ENCODE measurements at regions not wholly inside any gene's neighbourhood (a gene's known extent, or its start where the extent isn't known, plus 50 kb on each side); places are given as distances from the start of the nearest gene placed in this dataset.

DNA sequence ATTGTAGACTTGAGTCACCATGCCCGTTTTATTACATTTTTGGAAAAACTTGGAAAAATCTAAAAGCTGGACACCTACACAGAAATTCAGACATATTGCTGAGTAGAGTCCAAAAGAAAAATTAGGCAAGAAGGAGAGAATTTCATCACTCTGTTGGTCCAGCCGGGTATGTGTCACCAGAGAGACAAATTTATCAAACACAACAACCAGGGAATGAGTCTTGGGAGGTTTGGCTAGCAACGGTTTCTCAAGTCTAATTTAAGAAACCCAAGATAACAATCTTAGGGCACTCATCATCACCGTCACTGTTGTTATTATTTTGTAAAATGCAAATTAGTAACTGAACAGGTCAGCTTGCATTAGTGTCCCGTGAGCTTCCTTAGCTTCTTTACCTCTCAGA, 197.5 kb upstream of the C2CD4B start:
- WGBS (ENCODE audit: low lambda C conversion rate, missing lambda C conversion rate) = 75% methylated on average over 5 of the region's 5 CpGs
- DNase-seq (ENCODE audit: low spot score) = no peak

GRCh38 chr15:62363913-62364312, 198.8 kb upstream of the C2CD4B start:
- Histone ChIP-seq H3K9me3 (ENCODE audit: low read depth) (no peaks in the 10 kb centered on the region), H3K4me3 (no peak overlapping the region), H3K4me2 (no peak overlapping the region), H2AFZ (no peak overlapping the region), H3K79me2 (no peaks in the 10 kb centered on the region), H3K9me2 (replicated peaks; ENCODE audit: insufficient read depth) (no peaks in the 10 kb centered on the region), H3K4me1 (ENCODE audit: insufficient read depth) (no peaks in the 10 kb centered on the region), H4K20me1 (ENCODE audit: insufficient read depth, poor library complexity, severe bottlenecking) (no peaks in the 10 kb centered on the region), H3K27ac (no peak overlapping the region), H3K36me3 (replicated peaks; ENCODE audit: insufficient read depth, low read depth) (no peaks in the 10 kb centered on the region), H3K27me3 (no peaks in the 10 kb centered on the region)
- WGBS (ENCODE audit: low lambda C conversion rate, missing lambda C conversion rate) = 44% methylated on average over 1 of the region's 1 CpG
- DNase-seq (ENCODE audit: low spot score) = no peak
- TF ChIP-seq CTCF (IDR thresholded peaks at IDR 0.05; ENCODE audit: poor library complexity) (no peak), EZH2 (IDR thresholded peaks at IDR 0.05; ENCODE audit: borderline replicate concordance) (no peak), EZH2phosphoT487 (IDR thresholded peaks at IDR 0.05; ENCODE audit: low read depth, severe bottlenecking, unreplicated experiment) (no peak)

More for the DNA sequence above, 197.5 kb upstream of the C2CD4B start:
- no peak overlapping the region for H2AFZ ChIP-seq
- no peaks in the 10 kb centered on the region for H3K27me3 ChIP-seq
- H3K4me1 ChIP-seq (ENCODE audit: insufficient read depth) = no peaks in the 10 kb centered on the region
- TF ChIP-seq EZH2phosphoT487 (IDR thresholded peaks at IDR 0.05; ENCODE audit: low read depth, severe bottlenecking, unreplicated experiment) (no peak), CTCF (IDR thresholded peaks at IDR 0.05; ENCODE audit: poor library complexity) (no peak), EZH2 (IDR thresholded peaks at IDR 0.05; ENCODE audit: borderline replicate concordance) (no peak)
- no peak overlapping the region for H3K4me2 ChIP-seq
- no peak overlapping the region for H3K4me3 ChIP-seq
- H4K20me1 ChIP-seq (ENCODE audit: insufficient read depth, poor library complexity, severe bottlenecking) = no peaks in the 10 kb centered on the region
- no peaks in the 10 kb centered on the region for H3K79me2 ChIP-seq
- no peaks in the 10 kb centered on the region for H3K9me2 ChIP-seq (replicated peaks; ENCODE audit: insufficient read depth)
- H3K36me3 ChIP-seq (replicated peaks; ENCODE audit: insufficient read depth, low read depth) = no peaks in the 10 kb centered on the region
- H3K27ac ChIP-seq = no peak overlapping the region
- H3K9me3 ChIP-seq (ENCODE audit: low read depth) = no peaks in the 10 kb centered on the region

DNA sequence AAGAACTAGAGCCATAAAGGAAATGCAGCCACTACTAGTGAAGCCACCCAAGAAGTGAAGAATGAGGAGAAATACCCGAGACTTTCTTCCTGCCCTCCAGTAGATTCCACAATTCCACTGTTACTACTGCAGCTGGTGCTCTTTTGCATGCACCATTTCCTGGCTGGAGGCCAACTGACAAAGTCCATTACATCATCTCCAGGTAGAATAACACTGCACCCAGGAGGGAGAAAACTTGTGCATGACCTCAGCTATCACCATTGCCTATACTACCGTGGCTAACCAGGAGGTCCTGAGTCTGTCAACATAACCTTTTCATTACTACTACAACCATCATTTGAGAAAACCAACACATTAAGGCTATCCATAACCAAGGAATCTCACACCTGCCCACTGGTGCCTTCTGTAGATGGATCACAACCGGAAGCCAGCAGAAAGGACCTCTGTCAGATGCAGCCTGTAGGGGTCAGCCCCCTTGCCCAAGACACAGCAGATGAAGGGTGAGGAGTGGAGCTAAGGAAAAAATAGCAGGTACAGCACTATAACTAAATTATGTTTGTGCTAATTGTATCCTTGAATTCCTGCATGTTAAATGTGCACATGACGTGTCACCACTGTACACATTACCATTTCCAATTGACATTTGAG, 200.8 kb upstream of the C2CD4B start:
- DNase-seq (ENCODE audit: low spot score) = peak; percentile 75
- H3K79me2 ChIP-seq = no peaks in the 10 kb centered on the region
- no peaks in the 10 kb centered on the region for H4K20me1 ChIP-seq (ENCODE audit: insufficient read depth, poor library complexity, severe bottlenecking)
- H3K9me2 ChIP-seq (replicated peaks; ENCODE audit: insufficient read depth) = no peaks in the 10 kb centered on the region
- H3K4me3 ChIP-seq = no peak overlapping the region
- no peaks in the 10 kb centered on the region for H3K9me3 ChIP-seq (ENCODE audit: low read depth)
- H3K27ac ChIP-seq = no peak overlapping the region
- H3K4me2 ChIP-seq = no peak overlapping the region
- H3K27me3 ChIP-seq = no peaks in the 10 kb centered on the region
- TF ChIP-seq CTCF (IDR thresholded peaks at IDR 0.05; ENCODE audit: poor library complexity) = no peak
- TF ChIP-seq EZH2phosphoT487 (IDR thresholded peaks at IDR 0.05; ENCODE audit: low read depth, severe bottlenecking, unreplicated experiment) = no peak
- TF ChIP-seq EZH2 (IDR thresholded peaks at IDR 0.05; ENCODE audit: borderline replicate concordance) = no peak
- no peak overlapping the region for H2AFZ ChIP-seq
- H3K4me1 ChIP-seq (ENCODE audit: insufficient read depth) = no peaks in the 10 kb centered on the region
- WGBS (ENCODE audit: low lambda C conversion rate, missing lambda C conversion rate) = 78% methylated on average over 4 of the region's 4 CpGs
- no peaks in the 10 kb centered on the region for H3K36me3 ChIP-seq (replicated peaks; ENCODE audit: insufficient read depth, low read depth)
